Fibroblast of the aortic adventitia (primary cell): ENCODE measurements at regions not wholly inside any gene's neighbourhood (a gene's known extent, or its start where the extent isn't known, plus 50 kb on each side); places are given as distances from the start of the nearest gene placed in this dataset.

Source experiments
- DNase-seq: peaks from one replicate; pipeline ENCODE4 v3.0.0-alpha.2; 2010; ENCODE audit warnings: low read depth
- H3K4me3 ChIP-seq: 2 replicates; pipeline ENCODE4 v1.5.1; 2011; ENCODE audit warnings: low read depth, mild to moderate bottlenecking, control low read depth, low read length, moderate library complexity
- TF ChIP-seq, protein P1 (sequence below): IDR thresholded peaks from 2 replicates; pipeline ENCODE4 v1.5.1; 2011; ENCODE audit warnings: mild to moderate bottlenecking, low read length, control low read depth, inconsistent platforms; ENCODE audit not compliant: insufficient read depth

DNA sequence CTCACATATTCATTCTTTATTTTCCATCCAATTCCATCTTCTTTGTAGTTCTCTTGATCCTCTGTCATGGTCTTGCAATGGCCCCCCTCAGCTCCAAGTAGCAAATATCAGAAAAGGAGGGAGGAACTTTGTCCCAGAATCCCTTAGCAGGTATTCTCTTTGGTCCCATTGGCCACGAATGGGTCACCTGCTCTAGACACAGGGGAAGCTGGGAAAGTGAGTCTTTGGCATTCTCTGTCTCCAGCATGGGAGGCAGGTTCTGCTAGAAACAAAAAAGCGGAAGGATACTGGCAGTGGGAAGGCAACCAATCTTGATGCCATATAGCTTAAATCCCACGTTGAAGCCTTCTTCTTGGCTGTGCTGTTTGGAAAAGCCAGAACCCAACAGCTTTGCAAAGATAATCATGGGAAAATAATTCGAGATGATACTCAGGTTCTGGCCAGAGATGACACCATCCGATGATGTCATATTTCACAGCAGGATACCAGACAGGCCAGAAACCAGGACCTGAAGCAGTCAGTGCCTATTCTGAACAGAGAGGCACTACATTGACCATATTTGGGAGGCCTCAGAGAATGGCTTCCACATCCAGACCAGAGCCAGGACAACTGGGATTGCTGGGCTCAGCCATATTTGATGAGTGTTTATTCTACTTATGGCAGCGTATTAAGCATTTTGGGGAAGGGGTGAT lies 110.4 kb upstream of the ATXN3L start:
- no peak overlapping the region for H3K4me3 ChIP-seq
- no peak for DNase-seq
- TF ChIP-seq, protein P1, sequence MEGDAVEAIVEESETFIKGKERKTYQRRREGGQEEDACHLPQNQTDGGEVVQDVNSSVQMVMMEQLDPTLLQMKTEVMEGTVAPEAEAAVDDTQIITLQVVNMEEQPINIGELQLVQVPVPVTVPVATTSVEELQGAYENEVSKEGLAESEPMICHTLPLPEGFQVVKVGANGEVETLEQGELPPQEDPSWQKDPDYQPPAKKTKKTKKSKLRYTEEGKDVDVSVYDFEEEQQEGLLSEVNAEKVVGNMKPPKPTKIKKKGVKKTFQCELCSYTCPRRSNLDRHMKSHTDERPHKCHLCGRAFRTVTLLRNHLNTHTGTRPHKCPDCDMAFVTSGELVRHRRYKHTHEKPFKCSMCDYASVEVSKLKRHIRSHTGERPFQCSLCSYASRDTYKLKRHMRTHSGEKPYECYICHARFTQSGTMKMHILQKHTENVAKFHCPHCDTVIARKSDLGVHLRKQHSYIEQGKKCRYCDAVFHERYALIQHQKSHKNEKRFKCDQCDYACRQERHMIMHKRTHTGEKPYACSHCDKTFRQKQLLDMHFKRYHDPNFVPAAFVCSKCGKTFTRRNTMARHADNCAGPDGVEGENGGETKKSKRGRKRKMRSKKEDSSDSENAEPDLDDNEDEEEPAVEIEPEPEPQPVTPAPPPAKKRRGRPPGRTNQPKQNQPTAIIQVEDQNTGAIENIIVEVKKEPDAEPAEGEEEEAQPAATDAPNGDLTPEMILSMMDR, result no peak

DNA sequence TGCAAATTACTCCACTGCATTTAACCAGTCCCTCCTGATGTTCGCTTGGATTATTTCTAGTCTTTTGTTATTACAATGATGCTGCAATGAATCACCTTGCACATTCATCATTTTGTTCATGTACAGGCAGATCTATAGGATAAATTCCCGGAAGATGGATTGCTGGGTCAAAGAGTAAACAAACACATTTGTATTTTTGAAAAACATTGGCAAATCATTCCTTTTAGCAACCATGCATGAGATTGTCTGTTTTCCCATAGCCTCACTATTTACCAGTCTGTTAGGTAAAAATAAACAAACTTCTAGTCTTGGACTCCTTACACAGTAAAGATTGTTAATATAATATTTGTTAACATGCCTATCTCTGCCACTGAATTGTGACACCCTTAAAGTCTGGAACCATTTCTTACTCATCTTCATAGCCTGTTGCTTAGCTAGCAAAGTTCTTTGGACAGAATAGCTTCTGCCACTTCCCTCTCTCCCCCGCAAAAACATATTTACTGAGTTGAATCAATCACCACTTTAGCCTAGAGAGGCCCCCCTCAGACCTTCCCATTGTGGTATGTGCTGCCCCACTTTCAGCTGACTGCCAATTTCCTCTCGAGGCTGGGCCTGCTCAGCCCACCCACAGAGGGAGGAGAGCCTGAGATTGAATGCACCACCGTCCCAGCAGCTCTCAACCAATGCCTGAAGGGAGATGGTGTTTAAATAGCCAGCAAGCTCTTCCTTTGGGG lies 108.4 kb upstream of the ATXN3L start:
- DNase-seq, result peak; percentile 82
- H3K4me3 ChIP-seq, result no peak overlapping the region
- TF ChIP-seq, protein P1, result no peak

DNA sequence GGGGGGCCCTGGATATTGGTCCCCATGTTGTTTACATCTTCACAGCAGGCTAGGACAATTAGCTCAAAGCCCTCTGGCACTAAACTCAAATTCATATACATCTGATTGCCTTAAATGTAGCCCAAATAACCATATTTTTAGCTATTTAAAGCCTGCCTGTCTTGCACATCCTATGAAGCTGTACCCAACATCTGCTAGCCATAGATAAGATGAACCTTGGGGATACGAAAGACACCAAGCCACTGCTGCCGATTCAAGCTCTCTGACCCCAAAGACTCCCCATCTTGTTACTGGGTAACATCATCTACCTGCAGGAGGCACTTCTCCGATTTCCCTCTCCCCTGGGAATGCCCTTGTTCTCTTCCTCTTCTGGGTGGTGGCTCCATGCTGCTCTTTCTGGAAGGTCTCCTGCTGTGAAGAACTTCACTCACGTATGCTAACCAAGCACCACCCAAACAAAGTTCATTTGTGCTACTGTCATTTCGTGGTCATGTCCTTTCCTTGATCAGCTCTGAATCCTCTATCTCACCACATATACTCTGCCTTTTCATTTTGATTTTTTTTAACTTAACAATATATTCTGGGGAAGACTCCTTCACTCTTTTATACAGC lies 107.7 kb upstream of the ATXN3L start:
- no peak overlapping the region for H3K4me3 ChIP-seq
- DNase-seq, result no peak
- TF ChIP-seq, protein P1, result no peak

DNA sequence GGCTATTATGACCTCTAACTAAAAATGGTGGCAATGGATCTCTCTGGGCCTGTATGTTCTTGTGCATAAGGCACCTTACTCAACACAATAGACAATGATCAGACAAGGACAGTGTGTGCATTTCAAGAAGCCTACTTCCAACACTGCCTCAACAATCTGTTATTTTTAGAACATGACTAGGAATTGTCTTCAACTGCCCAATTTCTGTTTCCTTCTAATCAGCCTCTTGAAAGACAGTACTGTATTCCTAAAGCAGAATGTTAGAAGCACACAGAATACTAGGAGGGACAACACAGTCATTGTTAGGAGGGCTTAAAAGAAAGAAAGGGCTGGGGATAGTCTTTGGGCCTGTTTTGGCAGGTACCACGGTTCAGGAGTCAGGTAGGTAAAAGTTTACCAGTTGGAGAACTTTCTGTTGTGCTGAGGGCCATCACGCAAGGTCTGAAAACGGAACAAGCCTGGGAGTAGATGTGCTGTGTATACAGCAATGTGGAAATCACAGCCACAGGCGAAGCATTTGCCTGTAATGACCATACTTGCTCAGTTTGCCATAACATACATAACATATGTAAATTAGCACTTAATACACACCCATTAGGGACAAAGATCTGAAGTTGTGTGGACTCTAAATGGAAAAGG lies 100.8 kb upstream of the ATXN3L start:
- H3K4me3 ChIP-seq, result no peak overlapping the region
- TF ChIP-seq, protein P1, result no peak
- DNase-seq, result no peak

DNA sequence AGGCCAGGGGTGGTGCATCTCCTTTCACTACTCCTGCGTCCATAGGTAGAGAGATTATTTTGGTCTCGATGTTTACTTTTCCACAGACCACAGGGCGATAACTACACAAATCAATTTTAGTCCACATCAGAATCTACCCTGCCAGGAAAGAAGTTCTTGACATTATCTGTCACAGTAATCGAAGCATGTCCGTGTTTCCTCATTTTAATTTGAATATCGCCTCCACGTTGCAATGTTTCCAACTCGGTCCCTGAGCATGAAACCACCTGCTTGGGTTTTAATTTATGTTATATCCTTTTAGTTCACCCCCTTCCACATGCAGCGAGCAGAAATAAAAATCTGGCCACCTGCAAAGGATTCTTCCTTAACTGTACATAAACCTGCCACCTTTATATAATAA lies 100.1 kb upstream of the ATXN3L start:
- TF ChIP-seq, protein P1, result no peak
- H3K4me3 ChIP-seq, result no peak overlapping the region
- DNase-seq, result no peak

DNA sequence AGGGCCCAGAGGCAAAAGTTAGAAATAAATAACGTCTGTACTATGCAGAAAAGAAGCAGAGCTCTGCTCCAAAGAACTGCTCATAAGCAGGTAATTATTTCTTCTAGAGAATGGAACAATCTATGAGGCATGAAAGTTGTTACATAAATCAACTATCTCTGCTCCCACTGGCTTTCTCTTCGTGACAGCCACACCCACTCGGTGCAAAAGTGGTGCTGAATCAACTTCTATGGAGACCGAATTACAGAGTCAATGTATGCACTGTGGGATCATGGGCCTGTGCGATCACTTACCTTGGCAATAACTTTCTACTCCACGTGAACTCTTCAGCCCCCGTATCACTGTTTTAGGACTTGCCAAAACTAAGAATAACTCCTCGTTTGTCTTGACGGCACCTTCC lies 99.4 kb upstream of the ATXN3L start:
- H3K4me3 ChIP-seq, result no peak overlapping the region
- TF ChIP-seq, protein P1, result no peak
- DNase-seq, result no peak
